ENCODE measurements at regions not wholly inside any gene's neighbourhood (a gene's known extent, or its start where the extent isn't known, plus 50 kb on each side); places are given as distances from the start of the nearest gene placed in this dataset.
"Not testable (repeated sequence)": the region's sequence is repeated elsewhere in the genome, so short reads cannot be mapped to it uniquely, and the experiment has no call there.

DNA sequence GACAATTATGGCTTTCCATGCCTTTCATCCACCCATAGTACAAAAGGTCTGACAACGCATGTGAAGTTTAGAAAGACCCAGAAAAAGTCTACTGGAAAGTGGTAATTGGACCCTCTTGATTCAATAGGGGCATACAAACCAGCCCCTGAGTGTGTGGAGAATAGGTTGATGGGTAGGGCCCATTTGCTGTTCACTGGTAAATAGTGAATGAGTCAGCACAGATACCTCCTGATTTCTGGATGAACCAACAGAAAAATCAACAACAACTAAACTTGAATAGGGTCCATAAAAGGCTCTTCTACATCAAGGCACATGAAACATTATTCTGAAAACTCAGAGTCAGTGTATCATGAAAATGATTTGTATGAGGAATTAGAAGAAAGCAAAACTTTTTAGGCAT is 235.4 kb upstream of the SLC35B3 start:
- DNase-seq, result no peak

DNA sequence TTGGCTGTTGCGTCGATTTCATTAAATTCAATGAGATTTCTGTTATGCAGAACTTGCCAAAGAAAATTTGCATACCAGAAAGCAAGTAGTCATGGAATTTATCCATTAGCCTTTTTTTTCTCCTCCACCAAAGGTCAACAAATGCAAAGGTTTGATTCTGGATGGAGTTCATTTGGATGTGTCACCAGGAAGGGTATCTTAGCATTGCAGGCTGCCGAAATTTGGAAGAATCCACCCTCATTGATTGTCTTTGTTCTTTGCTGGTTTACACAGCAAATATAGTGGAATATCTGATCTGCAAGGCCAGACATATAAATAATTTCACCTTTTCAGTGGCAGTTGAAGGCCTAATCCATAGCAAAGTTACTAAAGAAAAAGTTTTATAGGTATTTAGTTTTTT is 229.4 kb upstream of the SLC35B3 start:
- no peak for DNase-seq

DNA sequence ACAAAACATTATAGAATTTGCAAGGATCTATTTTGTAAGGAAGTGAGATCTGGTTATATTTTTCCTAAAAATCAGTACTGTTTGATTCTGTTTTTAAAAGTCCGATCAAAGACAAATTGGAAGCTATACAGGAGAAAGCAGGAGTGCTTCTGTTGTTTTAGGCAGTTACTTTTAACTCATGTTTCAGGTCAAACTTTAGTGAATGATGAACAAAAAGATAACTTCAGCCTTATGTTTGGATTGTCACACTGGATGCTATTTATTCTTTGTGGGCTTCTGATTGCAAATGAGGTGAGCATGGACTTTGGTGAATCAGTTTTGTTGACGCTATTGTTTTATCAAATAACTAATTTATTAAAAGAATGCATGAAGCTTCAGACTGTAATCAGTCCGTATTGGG is 228.7 kb upstream of the SLC35B3 start:
- DNase-seq, result no peak

DNA sequence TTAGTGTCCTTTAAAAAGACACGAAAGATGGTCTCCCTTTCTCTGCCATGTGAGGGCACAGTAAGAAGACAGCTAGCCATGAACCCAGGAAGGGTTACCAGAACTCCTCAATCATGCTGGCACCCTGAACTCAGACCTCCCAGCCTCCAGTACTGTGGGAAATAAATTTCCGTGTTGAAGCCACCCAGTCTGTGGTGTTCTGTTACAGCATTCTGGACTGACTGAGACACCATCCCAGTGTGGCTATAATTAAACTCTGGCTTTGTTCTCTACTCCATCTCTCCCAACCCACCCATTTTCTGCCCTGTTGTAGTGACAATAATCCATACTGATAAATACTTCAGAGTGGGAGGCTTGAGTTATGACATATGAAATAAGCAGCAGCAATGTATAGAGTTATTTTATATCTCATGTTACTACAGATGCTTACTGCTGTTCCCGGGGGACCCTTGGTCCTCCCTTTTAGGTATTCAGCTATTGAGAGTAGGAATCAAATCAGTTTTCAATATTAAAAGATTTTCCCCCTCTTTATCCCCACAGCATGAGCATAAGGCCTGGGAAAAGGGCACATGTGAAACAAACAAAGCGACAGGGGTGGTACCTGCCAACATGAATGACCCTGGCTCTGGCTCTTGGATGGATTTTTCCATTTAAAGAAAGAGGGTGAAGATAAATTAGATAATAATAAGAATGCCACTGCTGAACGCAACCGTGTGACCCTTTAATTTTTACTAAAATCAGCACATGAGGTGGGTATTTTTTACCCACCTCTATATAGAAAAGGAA is 224.3 kb upstream of the SLC35B3 start:
- no peak for DNase-seq

DNA sequence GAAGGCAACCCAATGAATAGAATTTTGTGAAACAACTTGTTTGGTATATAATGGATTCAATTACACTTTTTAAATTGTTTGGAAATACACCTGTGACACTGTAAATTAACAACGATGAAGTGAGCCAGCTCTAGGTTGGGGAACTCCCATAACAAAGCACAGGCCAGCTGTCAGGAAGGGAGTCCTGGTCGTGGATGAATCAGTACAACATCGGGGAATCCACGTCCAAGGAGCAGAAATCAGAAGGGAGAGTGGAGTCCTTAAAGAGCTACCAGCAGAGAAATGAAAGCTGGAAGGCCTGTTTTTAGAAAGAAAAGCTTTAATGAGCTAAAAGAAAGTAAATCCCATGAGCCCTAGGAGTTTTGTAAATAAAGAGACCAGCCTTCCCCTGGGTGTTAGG is 223.1 kb upstream of the SLC35B3 start:
- no peak for DNase-seq

DNA sequence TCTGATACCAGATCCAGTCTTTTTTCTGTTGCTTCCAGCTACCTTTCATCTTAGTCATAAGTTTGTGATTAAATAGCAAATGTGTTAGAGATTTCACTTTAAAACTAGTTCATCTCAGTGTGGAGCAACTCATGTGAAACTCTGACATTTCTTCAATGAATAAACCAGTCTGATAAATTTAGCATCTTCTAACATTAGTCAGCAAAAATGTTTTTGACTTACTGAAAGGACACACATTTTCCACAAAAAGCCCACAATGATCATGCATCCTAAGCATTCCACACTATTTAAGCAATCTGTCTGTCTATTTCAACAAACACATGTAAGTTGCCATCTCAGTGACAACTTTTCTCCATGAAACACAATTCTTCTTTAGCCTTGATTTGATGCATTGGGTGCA is 222.2 kb upstream of the SLC35B3 start:
- DNase-seq, result no peak

DNA sequence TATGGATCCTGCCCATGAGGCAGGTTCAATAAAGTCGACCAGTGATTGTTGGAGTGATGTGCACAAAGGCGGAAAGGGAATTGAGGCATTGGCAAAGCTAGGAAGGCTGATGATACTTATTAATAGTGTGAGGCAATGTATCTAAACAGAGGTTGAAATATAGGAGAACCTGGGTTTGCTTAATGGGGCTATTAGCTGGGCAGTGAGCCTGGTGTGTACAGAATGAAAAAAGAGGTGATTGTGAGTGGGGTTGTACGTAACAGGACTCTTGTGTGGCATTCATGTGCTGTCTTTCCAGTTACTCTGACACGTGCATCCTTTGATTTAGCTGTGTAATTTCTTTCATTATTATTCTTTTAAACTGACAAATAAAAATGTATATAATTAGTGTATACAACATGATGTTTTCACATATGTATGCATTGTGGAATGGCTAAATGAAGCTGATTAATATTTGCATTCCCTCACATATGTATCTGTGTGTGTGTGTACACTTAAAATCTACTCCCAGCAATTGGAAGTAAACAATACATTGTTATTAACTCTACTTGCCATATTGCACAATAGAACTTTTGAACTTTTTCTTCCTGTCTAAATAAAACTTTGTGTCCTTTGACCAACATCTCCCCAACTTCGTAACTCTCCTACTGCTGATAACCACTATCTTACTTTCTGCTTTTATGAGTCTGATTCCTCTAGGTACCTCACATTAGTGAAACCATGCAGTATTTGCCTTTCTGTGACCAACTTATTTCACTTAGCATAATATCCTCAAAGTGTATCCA is 220.5 kb upstream of the SLC35B3 start:
- no peak for DNase-seq

DNA sequence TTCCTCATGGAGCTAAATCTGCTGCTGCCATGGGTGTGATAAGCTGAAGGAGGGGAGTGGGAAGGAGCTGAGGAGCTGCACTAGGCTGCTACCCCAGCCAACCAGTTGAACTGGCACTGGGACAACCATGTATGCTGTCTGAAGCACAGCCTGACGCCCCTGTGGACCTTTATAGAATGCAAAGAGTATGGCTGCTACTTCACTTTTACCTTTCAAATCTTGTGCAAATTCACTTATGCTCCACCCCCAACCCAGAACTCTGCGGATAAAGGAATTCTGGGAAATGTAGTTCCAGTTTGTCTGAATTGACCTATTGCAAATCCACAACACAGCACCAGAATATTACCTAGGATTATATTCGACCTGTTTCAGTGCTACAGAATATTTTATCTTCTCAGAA is 217.4 kb upstream of the SLC35B3 start:
- no peak for DNase-seq

DNA sequence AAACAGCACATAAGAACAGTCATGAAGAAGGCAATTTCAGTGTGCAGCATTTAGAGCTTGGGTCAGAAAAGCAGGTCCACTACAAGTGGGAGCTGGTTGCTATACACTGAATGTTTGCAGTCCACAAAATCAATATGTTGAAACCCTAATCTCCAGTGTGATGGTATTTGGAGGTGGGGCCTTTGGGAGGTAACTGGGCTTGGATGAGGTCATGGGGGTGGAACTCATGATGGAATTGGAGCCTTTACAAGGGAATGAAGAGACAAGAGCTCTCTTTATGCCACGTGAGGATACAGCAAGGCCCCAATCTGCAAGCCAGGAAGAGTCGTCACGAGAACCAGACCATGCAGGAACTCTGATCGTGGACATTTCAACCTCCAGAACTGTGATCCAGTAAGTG is 216.7 kb upstream of the SLC35B3 start:
- no peak for DNase-seq

DNA sequence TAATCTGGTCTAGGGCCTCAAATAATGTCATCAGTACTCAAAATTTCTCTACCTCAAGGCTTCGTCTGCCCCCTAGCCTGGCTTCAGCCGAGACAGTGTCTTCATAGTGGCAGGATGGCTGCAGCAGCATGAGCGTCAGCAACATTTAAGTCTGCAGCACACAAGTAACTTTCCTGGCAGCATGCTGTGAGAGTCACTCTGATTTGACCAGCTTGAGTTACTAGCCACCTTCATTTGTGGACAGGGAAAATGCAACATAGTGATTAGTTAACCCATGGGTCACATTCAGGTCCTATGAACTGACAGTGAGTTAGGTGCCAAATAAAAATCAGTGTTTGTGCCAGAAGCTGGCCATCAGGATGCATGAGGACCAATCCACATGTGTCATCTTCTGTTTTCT is 209.9 kb upstream of the SLC35B3 start:
- no peak for DNase-seq

DNA sequence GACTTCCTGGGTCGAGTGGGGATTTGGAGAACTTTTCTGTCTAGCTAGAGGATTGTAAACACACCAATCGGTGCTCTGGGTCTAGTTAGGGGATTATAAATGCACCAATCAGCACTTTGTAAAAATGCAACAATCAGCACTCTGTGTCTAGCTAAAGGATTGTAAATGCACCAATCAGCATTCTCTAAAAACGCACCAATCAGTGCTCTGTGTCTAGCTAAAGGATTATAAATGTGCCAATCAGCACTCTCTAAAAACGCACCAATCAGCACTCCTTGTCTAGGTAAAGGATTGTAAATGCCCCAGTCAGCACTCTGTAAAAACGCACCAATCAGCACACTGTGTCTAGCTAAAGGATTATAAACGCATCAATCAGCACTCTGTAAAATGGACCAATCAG is 209.0 kb upstream of the SLC35B3 start:
- DNase-seq, result no peak

DNA sequence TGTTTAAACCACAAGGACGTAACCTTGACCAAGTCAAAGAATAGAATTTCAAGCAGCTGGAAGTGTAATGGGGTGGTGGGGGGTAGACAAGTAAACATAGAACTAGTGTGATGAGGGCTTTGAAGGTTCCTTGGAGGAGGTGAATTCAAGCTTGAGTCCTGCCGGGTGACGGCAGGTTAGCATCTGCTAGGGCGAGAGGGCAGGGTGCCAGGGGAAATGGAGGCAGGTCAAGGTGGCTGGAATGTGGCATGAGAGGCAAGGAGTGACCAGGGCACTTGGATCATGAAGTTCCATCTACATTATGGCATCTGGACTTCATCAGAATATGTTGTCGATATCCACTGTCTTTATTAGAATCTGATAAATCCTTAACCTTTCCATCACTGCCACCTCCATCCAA is 207.5 kb upstream of the SLC35B3 start:
- DNase-seq, result no peak

DNA sequence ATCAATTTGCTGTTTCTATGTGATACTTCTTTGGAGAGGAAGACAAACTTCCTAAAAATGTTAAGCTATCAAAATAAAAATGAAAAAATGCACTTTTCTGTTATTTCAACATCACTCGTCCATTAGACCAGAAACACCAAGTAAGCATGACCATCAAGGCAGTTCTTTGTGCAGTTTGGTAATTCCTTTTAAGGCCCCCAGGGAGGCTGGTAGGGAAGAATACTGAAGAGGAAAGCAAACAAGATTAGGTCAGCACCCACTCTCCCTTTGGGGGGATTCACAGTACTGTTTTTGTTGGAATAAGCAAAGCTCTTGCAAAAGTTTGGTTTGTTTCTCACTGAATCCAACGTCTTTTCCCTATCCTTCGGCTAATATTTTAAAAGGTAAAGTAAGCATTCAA is 206.8 kb upstream of the SLC35B3 start:
- no peak for DNase-seq

DNA sequence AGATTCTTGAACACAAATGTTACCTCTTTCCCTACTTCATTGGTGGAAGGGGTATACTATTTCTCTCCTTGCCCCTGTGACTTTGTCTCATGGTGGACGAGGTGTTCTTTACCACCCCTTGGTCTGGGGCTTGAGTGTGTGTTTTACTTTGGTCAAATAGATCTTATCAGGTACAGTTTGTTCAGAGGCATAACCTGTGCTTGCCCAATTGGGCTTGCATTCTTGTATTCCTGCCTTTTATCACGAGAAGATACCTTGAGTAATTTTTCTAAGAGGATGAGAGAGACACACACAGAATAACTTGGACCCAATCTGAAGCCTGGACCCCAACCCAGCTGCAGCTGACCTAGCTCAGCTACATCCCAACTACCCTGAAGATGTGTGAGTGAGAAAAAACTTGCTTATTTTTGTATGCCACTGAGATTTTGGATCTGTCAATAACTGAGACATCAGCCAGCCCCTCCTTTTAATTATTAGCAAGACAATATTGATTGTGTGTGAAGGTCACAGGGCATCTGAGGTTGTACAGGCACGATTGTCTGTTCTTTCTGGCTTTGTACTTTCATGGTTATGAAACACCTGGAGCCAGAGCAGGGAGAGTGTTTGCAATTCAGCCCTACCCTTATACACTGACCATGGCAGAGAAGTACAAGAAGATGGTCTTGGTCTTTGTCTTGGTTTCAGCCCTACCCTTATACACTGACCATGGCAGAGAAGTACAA is 204.7 kb upstream of the SLC35B3 start:
- DNase-seq, result no peak

DNA sequence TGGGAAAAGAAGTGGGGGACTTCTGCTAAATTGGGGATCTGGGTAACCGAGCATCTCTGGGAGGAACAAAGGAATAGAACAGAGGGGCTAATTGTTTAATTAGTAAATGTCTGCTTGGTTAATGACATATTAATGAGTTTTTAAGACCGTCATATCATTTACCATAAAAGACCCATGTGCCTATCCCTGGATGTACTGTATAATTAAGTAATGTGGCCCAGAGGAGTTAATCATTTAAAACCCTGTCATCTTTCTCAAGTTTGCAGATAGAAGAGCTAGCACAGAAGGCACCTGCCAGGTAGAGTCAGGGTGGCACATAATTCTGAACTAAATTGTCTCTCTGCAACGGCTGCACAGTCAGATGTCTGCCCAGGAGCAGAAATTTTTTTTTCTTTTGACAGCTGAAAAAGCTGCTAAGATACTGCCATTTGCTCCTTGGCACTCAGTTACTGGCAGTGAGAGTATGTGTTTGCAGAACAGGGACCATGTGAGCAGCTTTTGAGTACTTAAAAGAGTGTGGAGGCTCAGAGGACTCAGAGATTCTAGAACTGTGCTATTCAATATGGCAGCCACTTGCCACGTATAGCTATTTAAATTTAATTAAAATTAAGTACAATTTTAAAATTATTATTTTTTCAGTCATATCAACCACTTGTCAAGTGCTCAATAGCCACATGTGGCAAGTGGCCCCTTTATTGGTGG is 202.7 kb upstream of the SLC35B3 start:
- DNase-seq, result no peak

DNA sequence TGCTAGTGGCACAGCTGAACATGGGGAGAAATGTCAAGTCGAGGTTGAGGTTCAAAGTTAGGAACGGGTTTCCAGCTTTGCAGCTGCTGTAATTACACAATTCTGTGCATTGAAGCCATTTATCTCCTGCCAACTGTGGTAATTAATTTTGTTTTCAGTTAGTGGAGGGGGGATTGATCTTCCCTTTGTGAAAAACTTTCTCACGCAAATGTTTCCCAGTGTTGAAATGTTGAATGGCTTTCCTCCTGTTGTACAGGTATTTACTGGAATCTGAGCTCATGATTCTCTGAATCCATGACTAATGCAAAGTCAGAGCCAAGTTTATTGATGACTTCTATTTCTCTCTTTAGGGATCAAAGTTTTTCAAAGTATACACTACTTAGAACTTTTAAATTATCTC is 198.4 kb upstream of the SLC35B3 start:
- DNase-seq, result no peak

DNA sequence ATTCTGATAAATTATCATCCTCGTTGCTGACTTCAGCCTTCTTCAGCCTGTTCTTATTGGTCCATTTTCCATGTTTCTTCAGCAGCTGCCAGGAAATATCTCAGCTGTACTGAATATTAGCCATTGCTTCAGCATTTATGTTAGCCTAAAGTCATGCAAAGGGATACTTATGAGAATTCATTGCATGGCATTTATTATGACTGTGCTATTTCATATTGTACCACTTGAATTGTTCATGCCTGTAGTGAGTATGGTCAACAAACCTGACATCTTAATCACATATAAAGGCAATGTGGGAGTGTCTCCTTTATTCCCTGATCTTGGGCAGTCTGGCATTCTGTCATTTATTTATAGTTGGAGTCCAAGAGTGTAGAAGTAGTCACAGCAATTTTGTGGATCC is 193.4 kb upstream of the SLC35B3 start:
- no peak for DNase-seq

DNA sequence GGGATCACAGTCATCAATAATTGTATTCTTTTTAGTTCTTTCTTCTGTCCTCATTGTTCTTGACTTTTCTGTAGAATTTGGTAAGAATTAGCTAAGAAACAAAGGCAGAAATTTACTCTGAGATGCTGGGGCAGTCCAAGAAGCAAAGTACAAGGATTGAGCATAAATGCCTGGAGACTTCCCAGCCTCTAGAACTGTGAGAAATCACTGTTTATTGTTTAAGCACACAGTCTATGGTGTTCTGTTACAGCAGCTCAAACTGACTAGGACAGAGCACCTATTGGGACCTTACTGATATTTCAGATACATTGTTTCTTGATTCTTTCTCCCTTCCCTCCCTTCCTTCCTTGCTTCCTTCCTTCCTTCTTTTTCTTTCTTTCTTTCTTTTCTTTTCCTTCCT is 192.7 kb upstream of the SLC35B3 start:
- DNase-seq, result no peak

DNA sequence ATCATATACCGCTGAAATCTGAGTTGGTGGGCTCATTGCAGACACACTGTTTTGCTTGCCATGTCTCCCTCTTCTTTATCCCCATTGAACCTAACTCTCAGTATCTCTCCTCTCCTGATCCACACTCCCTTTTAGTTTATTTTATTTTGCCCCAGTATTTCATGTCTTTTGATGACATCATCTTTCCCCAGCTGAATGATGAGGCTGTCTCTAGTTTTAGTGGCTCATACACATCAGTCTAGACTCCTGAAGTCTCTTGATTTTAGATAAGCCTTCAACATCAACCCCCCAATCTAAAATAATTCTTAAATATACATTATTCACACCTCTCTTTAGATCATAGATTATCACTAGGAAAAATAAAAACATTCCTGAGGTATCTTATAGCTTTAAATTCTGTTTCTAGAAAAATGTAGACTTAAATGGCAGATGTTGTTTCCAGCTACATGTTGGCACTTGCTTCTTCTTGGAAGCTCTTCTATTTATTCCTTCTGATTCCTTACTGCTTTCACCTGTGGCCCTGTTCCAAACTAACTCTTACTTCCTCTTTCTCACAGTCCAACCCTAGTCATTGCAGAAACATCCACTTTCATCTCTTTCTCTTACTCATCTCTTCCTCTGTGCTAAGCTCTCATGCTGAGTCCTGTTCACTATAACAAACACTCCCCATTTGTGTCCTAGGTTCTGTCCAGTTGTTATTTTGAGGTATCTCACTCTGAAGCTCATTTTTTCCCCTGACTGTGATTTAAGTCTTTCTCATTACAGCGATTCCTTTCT is 191.9 kb upstream of the SLC35B3 start:
- no peak for DNase-seq

DNA sequence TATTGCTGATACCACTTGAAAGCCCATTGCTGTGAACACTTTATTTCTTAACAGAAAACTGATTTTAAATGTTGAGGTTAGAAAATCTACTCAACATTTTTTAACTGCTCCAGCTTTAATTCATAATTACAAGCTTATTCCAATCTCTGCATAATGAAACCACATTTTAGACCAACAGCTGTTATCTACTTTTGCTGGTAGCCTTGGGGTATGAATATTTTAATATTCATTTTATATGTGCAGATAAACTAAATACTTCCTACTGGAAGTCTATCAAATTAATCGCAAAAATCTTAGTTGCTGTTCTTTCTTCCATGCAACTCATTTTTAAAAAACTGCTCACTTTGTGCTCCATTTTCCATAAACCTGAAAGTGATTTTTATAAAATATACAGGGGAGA is 189.3 kb upstream of the SLC35B3 start:
- DNase-seq, result no peak

DNA sequence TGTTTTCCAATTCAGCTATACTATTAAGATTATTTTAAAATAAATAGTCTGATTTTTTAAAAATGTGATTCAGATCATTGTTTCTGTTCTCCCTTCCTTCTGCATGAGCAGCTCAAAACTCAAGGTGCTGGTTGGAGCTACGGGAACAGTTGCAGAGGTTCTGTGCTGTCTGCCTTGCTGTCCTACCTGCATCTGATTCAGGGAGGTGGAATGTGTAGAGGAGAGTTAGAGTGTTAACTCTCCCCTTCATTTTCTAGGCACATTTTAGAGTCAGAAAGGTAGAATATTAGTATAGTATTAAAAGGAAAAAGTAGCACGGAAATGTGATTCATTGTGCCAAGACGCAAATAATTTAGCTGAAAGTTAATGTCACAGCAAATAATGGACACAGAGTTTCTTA is 188.1 kb upstream of the SLC35B3 start:
- DNase-seq, result no peak

DNA sequence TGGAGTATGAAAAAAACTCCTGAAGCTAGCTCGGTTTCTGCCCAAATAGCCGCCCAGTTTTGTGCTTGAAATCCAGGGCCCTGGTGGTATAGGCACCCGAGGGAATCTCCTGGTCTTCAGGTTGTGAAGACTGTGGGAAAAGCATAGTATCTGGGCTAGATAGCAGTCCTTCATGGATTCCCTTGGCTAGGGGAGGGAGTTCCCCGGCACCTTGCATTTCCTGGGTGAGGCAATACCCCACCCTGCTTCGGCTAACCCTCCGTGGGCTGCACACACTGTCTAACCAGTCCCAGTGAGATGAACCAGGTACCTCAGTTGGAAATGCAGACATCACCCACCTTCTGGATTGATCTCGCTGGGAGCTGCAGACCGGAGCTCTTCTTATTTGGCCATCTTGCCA is 184.5 kb upstream of the SLC35B3 start:
- no peak for DNase-seq

DNA sequence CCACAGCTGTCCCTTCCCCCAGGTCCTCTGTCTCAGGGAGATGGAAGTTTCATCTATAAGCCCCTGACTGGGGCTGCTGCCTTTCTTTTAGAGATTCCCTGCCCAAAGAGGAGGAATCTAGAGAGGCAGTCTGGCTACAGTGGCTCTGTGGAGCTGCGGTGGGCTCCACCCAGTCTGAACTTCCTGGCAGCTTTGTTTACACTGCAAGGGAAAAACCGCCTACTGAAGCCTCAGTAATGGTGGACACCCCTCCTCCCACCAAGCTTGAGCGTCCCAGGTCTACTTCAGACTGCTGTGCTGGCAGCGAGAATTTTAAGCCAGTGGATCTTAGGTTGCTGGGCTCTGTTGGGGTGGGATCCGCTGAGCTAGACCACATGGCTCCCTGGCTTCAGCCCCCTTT is 184.1 kb upstream of the SLC35B3 start:
- not testable (repeated sequence) for DNase-seq

Measured in stimulated activated CD4-positive, alpha-beta T cell treated with anti-CD3 and anti-CD28 coated beads, Interleukin-4, amount 100 ng/mL, for 4 hours (primary cell).